GM19397 (cell line): ENCODE measurements at regions not wholly inside any gene's neighbourhood (a gene's known extent, or its start where the extent isn't known, plus 50 kb on each side); places are given as distances from the start of the nearest gene placed in this dataset.

ENCODE experiments used
- ATAC-seq: cut with Tn5 transposase; IDR thresholded peaks from one replicate; pipeline ENCODE4 v1.9.1; 2021; ENCODE audit warnings: mild to moderate bottlenecking, moderate library complexity; ENCODE audit not compliant: unreplicated experiment

GRCh38 chr2:147482916-147483669, 361.7 kb upstream of the ACVR2A start:
- ATAC-seq: no peak

GRCh38 chr2:147482111-147482895, 362.5 kb upstream of the ACVR2A start:
- ATAC-seq: no peak

GRCh38 chr2:147479358-147479757, 365.5 kb upstream of the ACVR2A start:
- ATAC-seq: no peak

- no peak for ATAC-seq
These were observed 371.8 kb upstream of the ACVR2A start for GRCh38 chr2:147473075-147473474.

- no peak for ATAC-seq
These were observed 373.7 kb upstream of the ACVR2A start for GRCh38 chr2:147471126-147471525.

- ATAC-seq: no peak
These were observed 375.4 kb upstream of the ACVR2A start for GRCh38 chr2:147469471-147469870.

GRCh38 chr2:147468963-147469362, 375.9 kb upstream of the ACVR2A start:
- ATAC-seq: no peak

GRCh38 chr2:147468349-147468748, 376.5 kb upstream of the ACVR2A start:
- ATAC-seq: no peak

- ATAC-seq: no peak
These were observed 377.4 kb upstream of the ACVR2A start for GRCh38 chr2:147467441-147467840.

GRCh38 chr2:147464737-147465357, 380.0 kb upstream of the ACVR2A start:
- ATAC-seq: no peak

- ATAC-seq: peak; percentile 94
These were observed 380.8 kb upstream of the ACVR2A start for GRCh38 chr2:147463881-147464520.

- ATAC-seq: no peak
These were observed 384.7 kb upstream of the ACVR2A start for GRCh38 chr2:147460155-147460554.

GRCh38 chr2:147456779-147457178, 388.1 kb upstream of the ACVR2A start:
- ATAC-seq: no peak

- ATAC-seq: no peak
These were observed 392.8 kb upstream of the ACVR2A start for GRCh38 chr2:147451902-147452515.

- no peak for ATAC-seq
These were observed 393.9 kb upstream of the ACVR2A start for GRCh38 chr2:147450661-147451510.

GRCh38 chr2:147449323-147449991, 395.4 kb upstream of the ACVR2A start:
- ATAC-seq: no peak

- ATAC-seq: no peak
These were observed 402.0 kb upstream of the ACVR2A start for GRCh38 chr2:147442816-147443215.

- ATAC-seq: no peak
These were observed 403.6 kb upstream of the ACVR2A start for GRCh38 chr2:147441182-147441581.

GRCh38 chr2:147440734-147441133, 404.1 kb upstream of the ACVR2A start:
- no peak for ATAC-seq
